ENCODE measurements at regions not wholly inside any gene's neighbourhood (a gene's known extent, or its start where the extent isn't known, plus 50 kb on each side); places are given as distances from the start of the nearest gene placed in this dataset.

- Histone ChIP-seq H3K36me3 (no peaks in the 10 kb centered on the region), H3K27me3 (no peaks in the 10 kb centered on the region), H3K27ac (no peak overlapping the region), H4K20me1 (no peaks in the 10 kb centered on the region), H3K4me2 (no peak overlapping the region), H3K9me3 (no peaks in the 10 kb centered on the region), H3K4me3 (no peak overlapping the region), H3K9ac (no peak overlapping the region), H3K4me1 (no peaks in the 10 kb centered on the region)
- no peak for TF ChIP-seq Cebpa-rat (IDR thresholded peaks at IDR 0.05)
Observed at GRCh38 chr2:196309691-196310090, 138.3 kb upstream of the STK17B start.

DNA sequence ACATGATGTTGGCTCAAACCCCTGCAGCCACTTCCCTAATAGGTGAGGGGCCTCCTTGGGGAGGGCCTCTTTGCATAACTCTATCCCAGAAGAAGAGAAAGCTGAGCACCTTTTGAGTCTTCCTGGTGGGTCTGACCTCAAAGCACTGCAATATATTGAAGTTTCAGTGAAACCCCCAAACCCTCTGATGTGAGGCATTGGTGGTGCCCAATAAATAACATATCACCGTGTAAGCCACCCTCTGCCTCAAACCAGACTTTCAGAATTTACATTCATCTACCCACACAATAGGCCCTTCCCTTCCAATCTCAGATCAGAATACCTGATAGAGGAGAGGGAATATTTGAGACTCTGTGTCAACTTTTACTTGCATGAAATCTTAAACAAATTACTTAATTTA is 142.8 kb upstream of the STK17B start:
- no peak overlapping the region for H3K9ac ChIP-seq
- no peak overlapping the region for H3K4me2 ChIP-seq
- TF ChIP-seq Cebpa-rat (IDR thresholded peaks at IDR 0.05): no peak
- no peaks in the 10 kb centered on the region for H3K36me3 ChIP-seq
- H4K20me1 ChIP-seq: no peaks in the 10 kb centered on the region
- no peak overlapping the region for H3K27ac ChIP-seq
- H3K4me1 ChIP-seq: no peaks in the 10 kb centered on the region
- no peak overlapping the region for H3K4me3 ChIP-seq
- no peaks in the 10 kb centered on the region for H3K27me3 ChIP-seq
- no peaks in the 10 kb centered on the region for H3K9me3 ChIP-seq

GRCh38 chr2:196314780-196315179 is 143.4 kb upstream of the STK17B start:
- no peak overlapping the region for H3K4me3 ChIP-seq
- no peaks in the 10 kb centered on the region for H3K9me3 ChIP-seq
- TF ChIP-seq Cebpa-rat (IDR thresholded peaks at IDR 0.05): no peak
- H3K27me3 ChIP-seq: no peaks in the 10 kb centered on the region
- H3K4me1 ChIP-seq: no peaks in the 10 kb centered on the region
- H3K4me2 ChIP-seq: no peak overlapping the region
- H3K27ac ChIP-seq: no peak overlapping the region
- H3K36me3 ChIP-seq: no peaks in the 10 kb centered on the region
- no peaks in the 10 kb centered on the region for H4K20me1 ChIP-seq
- H3K9ac ChIP-seq: no peak overlapping the region

DNA sequence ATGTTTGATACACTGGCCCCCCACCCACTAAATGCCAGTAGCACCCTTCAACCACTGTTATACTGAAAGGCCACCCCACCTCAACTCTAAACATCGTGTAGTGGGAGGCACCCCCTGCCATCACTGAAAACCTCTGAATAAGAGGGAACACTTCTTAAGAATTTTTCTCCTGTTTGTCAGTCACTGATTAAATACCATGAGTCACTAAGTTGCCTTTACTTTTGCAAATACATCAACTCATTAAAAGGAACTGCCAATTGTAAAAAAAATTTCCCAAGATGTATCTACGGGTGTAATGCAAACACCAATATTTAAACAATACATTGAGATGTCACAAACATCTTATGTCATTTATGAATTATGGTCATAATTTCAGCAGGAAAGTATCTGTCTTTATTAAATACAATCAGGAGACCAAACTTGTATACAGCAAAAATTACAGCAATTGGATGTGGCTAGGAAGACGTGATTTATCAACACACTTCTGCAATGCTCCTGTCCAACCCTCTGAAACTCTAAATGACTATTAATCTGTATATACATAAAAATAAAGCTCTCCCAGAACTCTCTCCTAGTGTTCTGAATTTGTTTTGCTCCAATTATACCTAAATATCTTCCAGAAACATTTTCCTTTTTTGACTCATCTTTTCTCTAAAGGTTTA is 144.1 kb upstream of the STK17B start:
- no peaks in the 10 kb centered on the region for H3K27me3 ChIP-seq
- no peak overlapping the region for H3K4me3 ChIP-seq
- no peak overlapping the region for H3K4me2 ChIP-seq
- no peak overlapping the region for H3K27ac ChIP-seq
- TF ChIP-seq Cebpa-rat (IDR thresholded peaks at IDR 0.05): no peak
- no peaks in the 10 kb centered on the region for H3K4me1 ChIP-seq
- H3K36me3 ChIP-seq: no peaks in the 10 kb centered on the region
- no peaks in the 10 kb centered on the region for H4K20me1 ChIP-seq
- H3K9me3 ChIP-seq: no peaks in the 10 kb centered on the region
- no peak overlapping the region for H3K9ac ChIP-seq

- Histone ChIP-seq H3K36me3 (no peaks in the 10 kb centered on the region), H3K4me1 (no peaks in the 10 kb centered on the region), H4K20me1 (no peaks in the 10 kb centered on the region), H3K4me3 (no peak overlapping the region), H3K27me3 (no peaks in the 10 kb centered on the region), H3K9me3 (no peaks in the 10 kb centered on the region), H3K4me2 (no peak overlapping the region), H3K27ac (no peak overlapping the region), H3K9ac (no peak overlapping the region)
- no peak for TF ChIP-seq Cebpa-rat (IDR thresholded peaks at IDR 0.05)
Observed at GRCh38 chr2:196316050-196316430, 144.7 kb upstream of the STK17B start.

GRCh38 chr2:196318517-196319377 is 147.4 kb upstream of the STK17B start:
- no peak overlapping the region for H3K4me2 ChIP-seq
- no peak overlapping the region for H3K4me3 ChIP-seq
- no peak overlapping the region for H3K9ac ChIP-seq
- H3K9me3 ChIP-seq: no peaks in the 10 kb centered on the region
- no peaks in the 10 kb centered on the region for H4K20me1 ChIP-seq
- no peaks in the 10 kb centered on the region for H3K36me3 ChIP-seq
- no peak for TF ChIP-seq Cebpa-rat (IDR thresholded peaks at IDR 0.05)
- no peak overlapping the region for H3K27ac ChIP-seq
- H3K27me3 ChIP-seq: no peaks in the 10 kb centered on the region
- no peaks in the 10 kb centered on the region for H3K4me1 ChIP-seq

DNA sequence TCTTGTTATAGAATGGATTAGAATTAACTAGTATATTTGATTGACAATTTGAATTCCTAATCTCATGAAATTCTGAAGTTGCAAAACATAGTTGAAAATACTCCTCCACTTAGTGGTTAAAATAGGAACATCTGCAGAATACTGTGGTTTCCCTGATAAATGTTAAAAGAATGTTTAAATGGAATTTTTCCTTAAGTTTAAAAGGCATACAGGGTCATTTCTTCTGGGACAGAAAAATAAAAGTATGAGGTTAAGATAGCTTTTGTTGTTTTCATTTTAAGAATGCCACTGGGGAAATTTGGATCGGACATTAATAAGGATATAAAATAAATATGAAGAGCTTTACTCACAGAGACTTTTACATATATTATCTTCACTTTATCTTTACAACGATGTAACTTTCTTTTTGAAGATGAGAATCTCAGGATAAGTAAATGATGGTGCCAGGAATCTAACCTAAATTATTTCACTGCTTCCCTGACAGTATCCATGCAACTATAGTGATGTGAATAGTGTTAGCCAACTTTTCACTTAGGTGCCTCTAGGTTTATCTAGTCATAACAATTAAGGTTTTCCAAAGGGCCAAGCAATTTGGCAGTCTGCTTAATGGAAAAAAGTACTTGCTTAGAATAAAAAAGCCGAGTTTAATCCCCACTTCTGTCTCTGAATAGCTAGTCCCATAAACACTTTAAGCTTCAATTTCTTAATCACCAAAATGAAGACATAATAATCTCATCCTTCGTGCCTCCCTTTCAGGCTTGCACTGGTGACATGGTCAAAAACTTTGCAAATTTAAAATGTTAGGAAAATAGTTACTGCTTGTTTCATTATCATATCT is 151.8 kb upstream of the STK17B start:
- Histone ChIP-seq H4K20me1 (no peaks in the 10 kb centered on the region), H3K4me2 (no peak overlapping the region), H3K27ac (no peak overlapping the region), H3K36me3 (no peaks in the 10 kb centered on the region), H3K4me3 (no peak overlapping the region), H3K9ac (no peak overlapping the region), H3K9me3 (no peaks in the 10 kb centered on the region), H3K4me1 (no peaks in the 10 kb centered on the region), H3K27me3 (no peaks in the 10 kb centered on the region)
- no peak for TF ChIP-seq Cebpa-rat (IDR thresholded peaks at IDR 0.05)

DNA sequence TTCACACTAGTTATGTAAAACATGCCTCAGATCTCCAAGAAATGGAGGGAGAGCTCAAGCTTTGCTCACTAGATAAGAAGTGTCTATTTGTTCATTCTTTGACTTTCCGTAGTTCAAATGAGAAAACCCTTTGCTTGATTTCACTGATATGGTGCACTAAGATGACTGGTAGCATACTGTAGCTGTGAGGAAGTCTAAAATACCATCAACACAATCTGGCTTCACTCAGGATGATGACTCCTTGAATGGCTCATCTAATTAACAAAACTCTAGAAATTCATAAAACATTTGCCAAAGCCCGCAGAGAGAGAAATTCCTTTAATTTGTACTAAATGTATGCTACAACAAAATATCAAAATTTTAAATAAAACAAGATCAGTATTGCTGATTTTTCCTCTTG is 152.8 kb upstream of the STK17B start:
- Histone ChIP-seq H3K9ac (no peak overlapping the region), H3K4me1 (no peaks in the 10 kb centered on the region), H3K4me3 (no peak overlapping the region), H3K27ac (no peak overlapping the region), H3K36me3 (no peaks in the 10 kb centered on the region), H3K9me3 (no peaks in the 10 kb centered on the region), H3K4me2 (no peak overlapping the region), H3K27me3 (no peaks in the 10 kb centered on the region), H4K20me1 (no peaks in the 10 kb centered on the region)
- no peak for TF ChIP-seq Cebpa-rat (IDR thresholded peaks at IDR 0.05)

DNA sequence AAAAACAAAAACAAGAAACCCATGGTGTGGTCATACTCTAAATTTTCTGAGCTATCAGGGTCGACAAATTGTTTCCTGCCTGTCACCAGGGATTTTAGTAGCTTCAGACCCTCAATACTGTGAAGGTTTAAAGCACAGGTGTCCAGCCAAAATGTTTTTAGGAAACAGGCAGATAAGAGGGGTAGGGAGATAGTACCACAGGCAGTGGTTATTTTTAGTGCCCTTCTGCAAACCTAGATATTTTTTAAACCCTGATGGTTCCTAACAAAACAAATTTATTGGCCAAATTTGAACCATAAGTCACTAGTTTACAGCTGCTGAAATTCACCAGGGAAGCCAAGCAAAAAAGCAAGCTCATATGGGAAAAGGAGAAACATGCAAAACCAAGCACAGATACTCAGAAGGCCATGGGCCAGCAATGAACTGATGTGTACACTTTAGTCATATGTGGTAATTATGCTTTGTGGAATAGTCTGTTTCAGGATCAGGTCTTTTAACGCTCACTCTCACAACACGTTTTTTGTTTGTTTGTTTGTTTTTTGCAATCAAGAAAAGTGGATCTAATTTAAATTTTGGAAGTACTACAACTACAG is 156.8 kb upstream of the STK17B start:
- no peaks in the 10 kb centered on the region for H4K20me1 ChIP-seq
- no peak for TF ChIP-seq Cebpa-rat (IDR thresholded peaks at IDR 0.05)
- no peak overlapping the region for H3K9ac ChIP-seq
- H3K9me3 ChIP-seq: no peaks in the 10 kb centered on the region
- no peaks in the 10 kb centered on the region for H3K36me3 ChIP-seq
- no peaks in the 10 kb centered on the region for H3K4me1 ChIP-seq
- H3K4me2 ChIP-seq: no peak overlapping the region
- H3K27me3 ChIP-seq: no peaks in the 10 kb centered on the region
- H3K27ac ChIP-seq: no peak overlapping the region
- no peak overlapping the region for H3K4me3 ChIP-seq
